ENCODE measurements at regions not wholly inside any gene's neighbourhood (a gene's known extent, or its start where the extent isn't known, plus 50 kb on each side); places are given as distances from the start of the nearest gene placed in this dataset.

GRCh38 chr2:120986898-120987650, 251.4 kb downstream of the GLI2 start:
- FAIRE-seq (peak; percentile 35), DNase-seq (ENCODE audit: low spot score) (no peak)

DNA sequence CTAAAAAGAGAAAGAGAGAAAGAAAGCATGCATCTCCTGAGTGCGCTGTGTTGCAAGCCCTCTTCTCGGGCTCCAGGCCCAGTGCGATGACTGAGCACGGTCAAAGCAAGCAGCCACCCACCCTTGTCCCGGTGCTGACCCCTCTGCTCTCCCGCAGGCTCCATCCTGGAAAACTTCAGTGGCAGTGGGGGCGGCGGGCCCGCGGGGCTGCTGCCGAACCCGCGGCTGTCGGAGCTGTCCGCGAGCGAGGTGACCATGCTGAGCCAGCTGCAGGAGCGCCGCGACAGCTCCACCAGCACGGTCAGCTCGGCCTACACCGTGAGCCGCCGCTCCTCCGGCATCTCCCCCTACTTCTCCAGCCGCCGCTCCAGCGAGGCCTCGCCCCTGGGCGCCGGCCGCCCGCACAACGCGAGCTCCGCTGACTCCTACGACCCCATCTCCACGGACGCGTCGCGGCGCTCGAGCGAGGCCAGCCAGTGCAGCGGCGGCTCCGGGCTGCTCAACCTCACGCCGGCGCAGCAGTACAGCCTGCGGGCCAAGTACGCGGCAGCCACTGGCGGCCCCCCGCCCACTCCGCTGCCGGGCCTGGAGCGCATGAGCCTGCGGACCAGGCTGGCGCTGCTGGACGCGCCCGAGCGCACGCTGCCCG, 252.5 kb downstream of the GLI2 start:
- DNase-seq (ENCODE audit: low spot score) (no peak), FAIRE-seq (no peak)

GRCh38 chr2:120988700-120989511, 253.2 kb downstream of the GLI2 start:
- DNase-seq (ENCODE audit: low spot score) (no peak), FAIRE-seq (no peak)

- no peak for DNase-seq (ENCODE audit: low spot score)
- peak; percentile 20 for FAIRE-seq
These were observed 254.1 kb downstream of the GLI2 start for GRCh38 chr2:120989512-120990441.

DNA sequence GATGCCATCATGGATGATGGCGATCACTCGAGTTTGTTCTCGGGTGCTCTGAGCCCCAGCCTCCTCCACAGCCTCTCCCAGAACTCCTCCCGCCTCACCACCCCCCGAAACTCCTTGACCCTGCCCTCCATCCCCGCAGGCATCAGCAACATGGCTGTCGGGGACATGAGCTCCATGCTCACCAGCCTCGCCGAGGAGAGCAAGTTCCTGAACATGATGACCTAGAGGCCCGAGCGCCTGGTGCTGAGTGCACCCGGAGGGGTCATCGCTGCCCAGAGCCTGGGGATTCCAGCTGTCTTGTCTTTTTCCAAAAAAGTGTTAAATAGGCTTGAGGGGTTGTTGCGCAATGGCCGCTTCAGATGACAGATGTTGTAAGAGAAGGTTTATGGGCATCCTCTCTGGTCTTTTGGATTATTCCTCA, 254.8 kb downstream of the GLI2 start:
- FAIRE-seq: no peak
- no peak for DNase-seq (ENCODE audit: low spot score)

GRCh38 chr2:120991441-120991840, 255.8 kb downstream of the GLI2 start:
- DNase-seq (ENCODE audit: low spot score): no peak
- FAIRE-seq: no peak

DNA sequence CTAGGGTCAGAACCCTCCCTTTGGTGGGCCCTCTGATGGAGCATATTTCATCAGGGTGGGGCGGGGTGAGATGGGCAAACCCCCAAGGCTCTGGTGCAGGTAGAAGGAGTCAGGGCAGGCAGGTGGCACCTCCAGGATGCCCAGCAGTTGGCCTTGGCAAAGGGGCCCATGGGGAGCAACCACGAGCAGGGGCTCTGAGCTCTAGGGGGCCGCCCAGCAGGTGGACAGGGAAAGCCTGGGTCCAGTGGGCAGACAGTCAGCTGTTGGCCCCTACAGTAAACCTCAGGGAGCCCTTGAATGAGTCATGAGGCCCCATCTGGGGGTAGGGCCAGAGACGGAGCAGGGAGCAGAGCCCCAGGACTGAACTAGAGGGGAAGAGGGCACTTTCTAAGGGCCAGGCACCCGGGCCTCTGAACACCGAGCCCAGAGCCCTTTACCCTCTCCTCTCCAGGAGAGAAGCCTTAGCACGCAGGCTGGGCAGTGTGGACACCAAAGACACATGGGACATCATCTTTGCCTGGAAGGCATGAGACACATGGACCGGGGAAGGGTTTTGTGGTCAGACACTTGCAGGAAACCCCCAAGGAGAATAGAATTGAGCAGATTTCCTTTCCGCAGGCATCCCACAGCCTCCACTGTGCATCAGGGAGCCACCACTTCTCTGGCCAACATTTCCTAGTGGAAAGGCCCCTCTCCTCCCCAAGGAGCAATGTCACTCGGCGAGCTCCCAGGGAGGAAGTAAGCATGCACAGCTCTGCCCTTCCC, 257.3 kb downstream of the GLI2 start:
- no peak for FAIRE-seq
- no peak for DNase-seq (ENCODE audit: low spot score)

- DNase-seq (ENCODE audit: low spot score): no peak
- FAIRE-seq: peak; percentile 62
These were observed 258.0 kb downstream of the GLI2 start for GRCh38 chr2:120993661-120994060.

GRCh38 chr2:120994301-120994995, 258.8 kb downstream of the GLI2 start:
- FAIRE-seq (peak; percentile 88), DNase-seq (ENCODE audit: low spot score) (no peak)

DNA sequence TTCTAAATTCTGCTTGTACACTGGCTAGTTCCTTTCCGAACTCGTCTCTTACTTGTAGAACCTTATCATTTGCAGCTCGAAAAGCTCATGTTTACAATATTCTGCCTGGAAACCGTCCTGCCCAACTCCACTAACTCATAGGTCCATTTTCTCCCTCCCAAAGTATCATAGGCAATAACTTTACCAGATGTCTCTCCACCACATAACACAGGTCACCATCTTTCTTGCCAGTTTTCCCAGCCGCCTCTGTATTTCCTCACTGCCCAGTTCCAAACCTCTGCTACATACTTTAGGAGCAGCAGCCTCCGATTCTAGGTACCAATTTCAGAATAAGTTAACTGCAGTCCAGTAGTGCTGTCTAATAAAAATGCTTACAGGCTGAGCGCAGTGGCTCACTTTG, 259.5 kb downstream of the GLI2 start:
- DNase-seq (ENCODE audit: low spot score) (no peak), FAIRE-seq (no peak)

- FAIRE-seq (no peak), DNase-seq (ENCODE audit: low spot score) (no peak)
These were observed 260.1 kb downstream of the GLI2 start for GRCh38 chr2:120995656-120996190.

- DNase-seq (ENCODE audit: low spot score) (no peak), FAIRE-seq (no peak)
These were observed 263.9 kb downstream of the GLI2 start for GRCh38 chr2:120999377-121000097.

- FAIRE-seq: peak; percentile 86
- DNase-seq (ENCODE audit: low spot score): no peak
These were observed 265.1 kb downstream of the GLI2 start for GRCh38 chr2:121000804-121001203.

GRCh38 chr2:121001641-121002040, 266.0 kb downstream of the GLI2 start:
- DNase-seq (ENCODE audit: low spot score) (no peak), FAIRE-seq (no peak)

DNA sequence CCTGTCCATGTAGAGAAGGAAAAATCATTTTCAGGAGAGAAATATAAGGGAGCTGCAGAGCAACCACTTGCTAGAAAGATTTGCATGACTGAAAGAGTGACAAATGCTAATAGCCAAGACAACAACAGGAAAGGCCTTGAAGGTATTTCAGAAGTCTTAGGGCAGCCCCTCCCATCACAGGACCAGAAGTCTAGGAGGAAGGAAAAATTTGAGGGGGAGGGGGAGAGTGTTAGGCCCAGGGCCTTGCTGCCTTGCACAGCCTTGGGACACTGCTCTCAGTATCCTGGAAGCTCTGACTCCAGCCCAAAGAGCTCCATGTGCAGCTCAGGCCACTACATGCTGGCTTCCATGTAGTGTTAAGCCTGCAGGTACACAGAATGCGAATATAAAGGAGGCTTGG, 266.9 kb downstream of the GLI2 start:
- no peak for FAIRE-seq

GRCh38 chr2:121003391-121003790, 267.7 kb downstream of the GLI2 start:
- DNase-seq (ENCODE audit: low spot score) (no peak), FAIRE-seq (no peak)

More for the DNA sequence above, 266.9 kb downstream of the GLI2 start:
- no peak for DNase-seq (ENCODE audit: low spot score)

GRCh38 chr2:121004359-121004758, 268.7 kb downstream of the GLI2 start:
- FAIRE-seq: no peak
- DNase-seq (ENCODE audit: low spot score): no peak

DNA sequence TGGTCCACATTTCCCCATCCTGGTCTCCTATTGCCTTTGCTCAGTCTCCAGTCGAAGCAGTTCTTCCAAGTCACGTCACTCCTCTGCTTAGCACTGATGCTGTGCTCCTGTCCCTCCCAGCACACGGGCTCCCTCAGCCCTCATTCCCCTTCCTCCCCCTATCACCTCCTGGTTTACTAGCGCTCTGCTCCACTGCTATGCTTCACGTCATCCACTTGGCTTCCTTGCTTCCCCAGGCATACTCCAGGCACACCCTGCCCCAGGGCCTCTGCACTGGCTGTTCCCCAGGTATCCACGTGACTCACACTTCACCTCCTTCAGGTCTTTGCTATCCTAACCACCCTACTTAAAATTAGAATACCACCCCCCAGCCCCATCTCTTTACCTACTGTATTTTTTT, 269.3 kb downstream of the GLI2 start:
- FAIRE-seq (no peak), DNase-seq (ENCODE audit: low spot score) (no peak)

DNA sequence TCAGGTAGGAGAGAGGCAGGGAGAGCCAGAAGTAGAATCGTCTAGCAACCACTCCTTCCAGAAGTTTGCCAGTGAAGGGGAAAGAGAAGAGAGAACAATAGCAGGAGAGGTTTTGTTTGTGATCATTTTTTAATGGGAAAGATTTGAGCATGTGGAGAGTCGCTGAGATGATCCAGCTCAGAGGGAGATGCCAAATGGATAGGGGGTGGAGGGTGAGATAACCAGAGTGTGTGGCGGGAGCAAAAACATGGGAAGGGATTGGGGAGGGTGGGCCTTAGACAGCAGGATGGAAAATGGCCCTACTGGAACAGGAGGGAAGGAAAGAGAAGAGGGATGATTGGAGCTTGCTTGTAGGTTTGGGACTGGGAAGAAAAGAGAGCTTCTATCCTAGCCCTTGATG, 269.8 kb downstream of the GLI2 start:
- no peak for DNase-seq (ENCODE audit: low spot score)
- FAIRE-seq: no peak

Data from urothelium cell line (cell line).